Lower leg skin (tissue), 4 donors: ENCODE measurements at regions not wholly inside any gene's neighbourhood (a gene's known extent, or its start where the extent isn't known, plus 50 kb on each side); places are given as distances from the start of the nearest gene placed in this dataset.

Experiments used
- DNase-seq, 2 donors: peaks; one replicate each; pipeline ENCODE4 v3.0.0-alpha.2; 2019; ENCODE audit warnings: low spot score in 2 of 2
- H3K4me3 ChIP-seq: fragments of 200-600 bp; sonication (generic); 2 replicates; pipeline ENCODE4 v1.5.1; 2017; ENCODE audit warnings: mild to moderate bottlenecking, low read depth; ENCODE audit not compliant: poor library complexity, severe bottlenecking
- CTCF ChIP-seq, 3 donors: fragments of 450-650 bp; IDR thresholded peaks; one replicate each; pipeline ENCODE4 v1.5.1; 2016; ENCODE audit warnings: antibody characterized with exemption in 3 of 3, mild to moderate bottlenecking in 3 of 3, moderate library complexity in 2 of 3
- POLR2A ChIP-seq, 2 donors: fragments of 450-650 bp; IDR thresholded peaks; one replicate each; pipeline ENCODE4 v1.6.1; 2016 to 2017; ENCODE audit warnings: antibody characterized with exemption in 2 of 2, mild to moderate bottlenecking in 1 of 2, moderate library complexity in 1 of 2
- WGBS, 2 donors: methylation state at CpG; one replicate each; pipeline ENCODE4 v1.1.5; 2018; 5-methylcytosine and 5-hydroxymethylcytosine counted together
- intact Hi-C: fragments of 100-400 bp; cut with DNase I; formaldehyde crosslinking; loops from one replicate; pipeline ENCODE4 v1.15.0; 2023; ENCODE audit warnings: low total_unique reads

- WGBS, 2 donors: 85 to 92% methylated on average over 1 of the region's 1 CpG
- TF ChIP-seq POLR2A (IDR thresholded peaks at IDR 0.05): no peak
- no peak overlapping the region for H3K4me3 ChIP-seq
- intact Hi-C loops: no loop called here
- no peak for DNase-seq
Observed at GRCh38 chr4:36763814-36764213, 480.7 kb upstream of the NWD2 start.

- TF ChIP-seq POLR2A (IDR thresholded peaks at IDR 0.05) (no peak), CTCF (IDR thresholded peaks at IDR 0.05) (no peak)
- intact Hi-C loops: no loop called here
- no peak overlapping the region for H3K4me3 ChIP-seq
- DNase-seq: no peak
- 88 to 92% methylated on average over 1 of the region's 1 CpG for WGBS, 2 donors
Observed at GRCh38 chr4:36767596-36767995, 476.9 kb upstream of the NWD2 start.

GRCh38 chr4:36771411-36772153, 473.0 kb upstream of the NWD2 start:
- no peak for DNase-seq
- TF ChIP-seq POLR2A (IDR thresholded peaks at IDR 0.05) (no peak), CTCF (IDR thresholded peaks at IDR 0.05) (no peak)
- WGBS, 2 donors: 71 to 81% methylated on average over 2 of the region's 2 CpGs
- intact Hi-C loops: no loop called here
- H3K4me3 ChIP-seq: no peak overlapping the region

DNA sequence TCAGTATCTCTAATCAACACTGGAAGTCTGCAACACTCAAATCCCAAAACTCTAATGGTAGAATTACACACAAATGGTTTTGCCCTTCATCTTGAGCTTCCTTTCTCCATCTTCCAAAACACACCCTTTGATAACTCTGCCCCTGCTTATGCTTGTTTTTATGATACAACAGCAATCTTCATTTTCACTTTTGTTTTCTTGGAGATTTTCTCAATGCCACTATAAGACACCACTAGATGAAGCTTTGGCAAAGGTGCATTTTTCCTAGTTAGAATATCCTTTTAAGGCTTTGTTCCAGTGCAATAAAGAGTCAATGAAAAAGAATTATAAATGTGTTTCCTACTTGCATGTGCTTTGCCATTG, 472.4 kb upstream of the NWD2 start:
- no peak overlapping the region for H3K4me3 ChIP-seq
- DNase-seq: no peak
- intact Hi-C loops: no loop called here
- no peak for TF ChIP-seq POLR2A (IDR thresholded peaks at IDR 0.05)
- TF ChIP-seq CTCF (IDR thresholded peaks at IDR 0.05): no peak

DNA sequence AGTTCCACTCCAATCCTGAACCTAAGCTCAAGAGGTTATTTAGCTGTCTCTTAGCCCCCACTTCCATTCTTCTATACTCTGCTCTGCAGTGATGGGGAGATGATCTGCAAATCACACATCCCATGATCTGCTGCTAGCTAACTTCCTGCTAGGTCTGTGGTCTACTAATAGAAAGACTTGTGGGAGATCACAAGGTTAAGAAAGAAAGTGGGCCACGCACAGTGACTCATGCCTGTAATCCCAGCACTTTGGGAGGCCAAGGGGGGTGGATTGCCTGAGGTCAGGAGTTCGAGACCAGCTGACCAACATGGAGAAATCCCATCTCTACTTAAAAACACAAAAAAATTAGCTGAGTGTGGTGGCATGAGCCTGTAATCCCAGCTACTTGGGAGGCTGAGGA, 471.1 kb upstream of the NWD2 start:
- H3K4me3 ChIP-seq: no peak overlapping the region
- WGBS, 2 donors: 74 to 76% methylated on average over 2 of the region's 2 CpGs
- intact Hi-C loops: no loop called here
- no peak for TF ChIP-seq CTCF (IDR thresholded peaks at IDR 0.05)
- TF ChIP-seq POLR2A (IDR thresholded peaks at IDR 0.05): no peak
- DNase-seq: no peak

GRCh38 chr4:36775544-36775943, 469.0 kb upstream of the NWD2 start:
- no peak for TF ChIP-seq CTCF (IDR thresholded peaks at IDR 0.05)

More at GRCh38 chr4:36775544-36775943, 469.0 kb upstream of the NWD2 start:
- no peak overlapping the region for H3K4me3 ChIP-seq
- DNase-seq: no peak
- intact Hi-C loops: no loop called here
